Tibial nerve (tissue), 4 donors: ENCODE measurements at regions not wholly inside any gene's neighbourhood (a gene's known extent, or its start where the extent isn't known, plus 50 kb on each side); places are given as distances from the start of the nearest gene placed in this dataset.

Experiments used
- DNase-seq, 2 donors: peaks; one replicate each; pipeline ENCODE4 v3.0.0-alpha.2; 2019; ENCODE audit warnings: low spot score in 2 of 2
- H3K27ac ChIP-seq, 4 donors: fragments of 200-600 bp; sonication (generic) in 3 of 4; one replicate each; pipeline ENCODE4 v1.5.1; 2017 to 2019; ENCODE audit warnings: mild to moderate bottlenecking in 1 of 4
- H3K27me3 ChIP-seq, 2 donors: fragments of 200-600 bp; sonication (generic) in 1 of 2; one replicate each; pipeline versions ENCODE4 v1.5.1 to v1.6.0; 2017 to 2019
- H3K36me3 ChIP-seq, 3 donors: fragments of 200-600 bp; sonication (generic); one replicate each; pipeline ENCODE4 v1.5.1; 2018 to 2019
- H3K4me1 ChIP-seq, 4 donors: fragments of 200-600 bp; sonication (generic) in 3 of 4; one replicate each; pipeline ENCODE4 v1.5.1; 2017 to 2019
- H3K4me3 ChIP-seq, 4 donors: fragments of 200-600 bp; sonication (generic) in 3 of 4; one replicate each; pipeline ENCODE4 v1.5.1; 2017 to 2019; ENCODE audit warnings: mild to moderate bottlenecking in 1 of 4, moderate library complexity in 1 of 4
- H3K9me3 ChIP-seq, 4 donors: fragments of 200-600 bp; sonication (generic) in 3 of 4; one replicate each; pipeline ENCODE4 v1.5.1; 2017 to 2019
- CTCF ChIP-seq, 5 experiments: fragments of 200-600 bp in 3 of 5; fragments of 450-650 bp in 2 of 5; sonication (generic) in 3 of 5; IDR thresholded peaks; one replicate each; pipeline ENCODE4 v1.5.1; 2016 to 2019; ENCODE audit warnings: antibody characterized with exemption in 5 of 5, mild to moderate bottlenecking in 3 of 5, moderate library complexity in 2 of 5
- EP300 ChIP-seq, 2 donors: sonication (generic); formaldehyde crosslinking; IDR thresholded peaks; one replicate each; pipeline ENCODE4 v1.6.1; 2017; ENCODE audit warnings: antibody characterized with exemption in 2 of 2, mild to moderate bottlenecking in 1 of 2
- POLR2A ChIP-seq, 2 donors: fragments of 450-650 bp; IDR thresholded peaks; one replicate each; pipeline ENCODE4 v1.6.1; 2017; ENCODE audit warnings: antibody characterized with exemption in 2 of 2, mild to moderate bottlenecking in 2 of 2, moderate library complexity in 2 of 2
- WGBS, 2 donors: methylation state at CpG; one replicate each; pipeline ENCODE4 v1.1.5; 2018; 5-methylcytosine and 5-hydroxymethylcytosine counted together

- Histone ChIP-seq H3K4me3 (no peak overlapping the region), H3K27ac (no peak overlapping the region), H3K4me1 (no peaks in the 10 kb centered on the region), H3K9me3 (no peaks in the 10 kb centered on the region), H3K27me3 (no peaks in the 10 kb centered on the region), H3K36me3 (no peaks in the 10 kb centered on the region)
- DNase-seq = no peak
- 75% methylated on average over 2 of the region's 2 CpGs for WGBS, 2 donors
- no peak for TF ChIP-seq POLR2A (IDR thresholded peaks at IDR 0.05)
- no peak for TF ChIP-seq CTCF (IDR thresholded peaks at IDR 0.05)
- TF ChIP-seq EP300 (IDR thresholded peaks at IDR 0.05) = no peak
These were observed 582.6 kb downstream of the METTL15 start for GRCh38 chr11:28690746-28691145.

- Histone ChIP-seq H3K36me3 (no peaks in the 10 kb centered on the region), H3K9me3 (no peaks in the 10 kb centered on the region), H3K4me1 (no peaks in the 10 kb centered on the region), H3K4me3 (no peak overlapping the region), H3K27ac (no peak overlapping the region), H3K27me3 (no peaks in the 10 kb centered on the region)
- WGBS, 2 donors = 49% methylated on average over 4 of the region's 4 CpGs
- TF ChIP-seq CTCF (IDR thresholded peaks at IDR 0.05) (no peak), EP300 (IDR thresholded peaks at IDR 0.05) (no peak), POLR2A (IDR thresholded peaks at IDR 0.05) (no peak)
- DNase-seq = no peak
These were observed 575.9 kb downstream of the METTL15 start for GRCh38 chr11:28684011-28684586.

GRCh38 chr11:28679795-28680468 is 571.7 kb downstream of the METTL15 start:
- no peaks in the 10 kb centered on the region for H3K27me3 ChIP-seq
- no peak overlapping the region for H3K27ac ChIP-seq
- no peak overlapping the region for H3K4me3 ChIP-seq
- TF ChIP-seq POLR2A (IDR thresholded peaks at IDR 0.05) = no peak
- no peak for DNase-seq
- H3K9me3 ChIP-seq = no peaks in the 10 kb centered on the region
- H3K36me3 ChIP-seq = no peaks in the 10 kb centered on the region
- WGBS, 2 donors = 79 to 92% methylated on average over 3 of the region's 3 CpGs
- H3K4me1 ChIP-seq = no peaks in the 10 kb centered on the region

- H3K4me1 ChIP-seq = no peaks in the 10 kb centered on the region
- no peak overlapping the region for H3K27ac ChIP-seq
- no peaks in the 10 kb centered on the region for H3K27me3 ChIP-seq
- H3K9me3 ChIP-seq = no peaks in the 10 kb centered on the region
- WGBS, 2 donors = 95 to 96% methylated on average over 1 of the region's 1 CpG
- H3K36me3 ChIP-seq = no peaks in the 10 kb centered on the region
- TF ChIP-seq EP300 (IDR thresholded peaks at IDR 0.05) (no peak), POLR2A (IDR thresholded peaks at IDR 0.05) (no peak), CTCF (IDR thresholded peaks at IDR 0.05) (no peak)
- DNase-seq = no peak
- no peak overlapping the region for H3K4me3 ChIP-seq
These were observed 569.5 kb downstream of the METTL15 start for GRCh38 chr11:28677721-28678120.

GRCh38 chr11:28675183-28675582 is 567.0 kb downstream of the METTL15 start:
- no peak for TF ChIP-seq CTCF (IDR thresholded peaks at IDR 0.05)
- no peak for TF ChIP-seq EP300 (IDR thresholded peaks at IDR 0.05)
- TF ChIP-seq POLR2A (IDR thresholded peaks at IDR 0.05) = no peak
- no peak overlapping the region for H3K27ac ChIP-seq
- WGBS, 2 donors = 81 to 83% methylated on average over 2 of the region's 2 CpGs

More at GRCh38 chr11:28675183-28675582, 567.0 kb downstream of the METTL15 start:
- Histone ChIP-seq H3K4me3 (no peak overlapping the region), H3K9me3 (no peaks in the 10 kb centered on the region), H3K27me3 (no peaks in the 10 kb centered on the region), H3K4me1 (no peaks in the 10 kb centered on the region), H3K36me3 (no peaks in the 10 kb centered on the region)
- no peak for DNase-seq
